Stimulated activated memory B cell treated with anti-CD40 and anti-IgM and Interleukin-4, amounts not matched to agents 10 μg/mL and 1 μg/mL and 100 μg/mL, for 72 hours (primary cell): ENCODE measurements at regions not wholly inside any gene's neighbourhood (a gene's known extent, or its start where the extent isn't known, plus 50 kb on each side); places are given as distances from the start of the nearest gene placed in this dataset.

ENCODE experiments used
- ATAC-seq: fragments of 150-1000 bp; cut with Tn5 transposase; 2 replicates; pipeline ENCODE4 v1.10.0; 2021
- H3K27ac Mint-ChIP-seq: one replicate; pipeline ENCODE4 v1.8.0; 2022; ENCODE audit warnings: mild to moderate bottlenecking, mixed read lengths
- H3K27me3 Mint-ChIP-seq: one replicate; pipeline ENCODE4 v1.8.0; 2022; ENCODE audit warnings: mixed read lengths
- H3K36me3 Mint-ChIP-seq: one replicate; pipeline ENCODE4 v1.8.0; 2022; ENCODE audit warnings: mixed read lengths
- H3K4me1 Mint-ChIP-seq: one replicate; pipeline ENCODE4 v1.8.0; 2022; ENCODE audit warnings: mixed read lengths
- H3K4me3 Mint-ChIP-seq: one replicate; pipeline ENCODE4 v1.8.0; 2022; ENCODE audit warnings: mild to moderate bottlenecking, moderate library complexity, mixed read lengths
- H3K9me3 Mint-ChIP-seq: one replicate; pipeline ENCODE4 v1.8.0; 2022; ENCODE audit warnings: mixed read lengths

DNA sequence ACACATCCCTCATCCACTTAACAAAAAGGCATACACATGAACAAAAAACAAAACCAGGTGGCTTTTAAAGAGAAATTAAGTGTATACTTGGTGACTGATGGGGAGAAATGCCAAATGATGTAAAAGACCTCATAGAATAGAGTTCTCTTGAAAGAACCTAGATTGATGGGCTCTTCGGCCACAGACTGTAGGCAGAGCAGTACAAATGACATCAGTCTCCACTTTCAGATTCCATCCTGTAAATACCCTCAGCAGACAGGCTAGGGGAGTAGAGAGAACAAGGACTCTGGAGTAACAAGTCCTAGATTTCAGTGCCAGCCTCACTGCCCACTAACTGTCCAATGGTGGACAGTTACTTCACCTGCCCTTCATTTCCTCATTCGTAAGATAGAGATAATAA lies 203.8 kb downstream of the MZT1 start:
- no peaks in the 10 kb centered on the region for H3K36me3 Mint-ChIP-seq
- H3K9me3 Mint-ChIP-seq = no peaks in the 10 kb centered on the region
- no peak overlapping the region for H3K27ac Mint-ChIP-seq
- no peaks in the 10 kb centered on the region for H3K27me3 Mint-ChIP-seq
- no peak for ATAC-seq
- no peak overlapping the region for H3K4me3 Mint-ChIP-seq
- no peaks in the 10 kb centered on the region for H3K4me1 Mint-ChIP-seq

- H3K27ac Mint-ChIP-seq = no peak overlapping the region
- no peak for ATAC-seq
- no peaks in the 10 kb centered on the region for H3K9me3 Mint-ChIP-seq
- H3K4me1 Mint-ChIP-seq = no peaks in the 10 kb centered on the region
- no peak overlapping the region for H3K4me3 Mint-ChIP-seq
- no peaks in the 10 kb centered on the region for H3K36me3 Mint-ChIP-seq
- H3K27me3 Mint-ChIP-seq = no peaks in the 10 kb centered on the region
These were observed 204.4 kb downstream of the MZT1 start for GRCh38 chr13:72523049-72523448.

GRCh38 chr13:72521940-72522661 lies 205.3 kb downstream of the MZT1 start:
- Mint-ChIP-seq H3K27me3 (no peaks in the 10 kb centered on the region), H3K36me3 (no peaks in the 10 kb centered on the region), H3K9me3 (no peaks in the 10 kb centered on the region), H3K27ac (no peak overlapping the region), H3K4me1 (no peaks in the 10 kb centered on the region), H3K4me3 (no peak overlapping the region)
- no peak for ATAC-seq

GRCh38 chr13:72514146-72514545 lies 213.3 kb downstream of the MZT1 start:
- no peaks in the 10 kb centered on the region for H3K9me3 Mint-ChIP-seq
- no peak overlapping the region for H3K4me3 Mint-ChIP-seq
- no peaks in the 10 kb centered on the region for H3K4me1 Mint-ChIP-seq
- H3K27ac Mint-ChIP-seq = no peak overlapping the region
- H3K27me3 Mint-ChIP-seq = no peaks in the 10 kb centered on the region
- no peaks in the 10 kb centered on the region for H3K36me3 Mint-ChIP-seq
- ATAC-seq = no peak

GRCh38 chr13:72508392-72508791 lies 219.0 kb downstream of the MZT1 start:
- no peaks in the 10 kb centered on the region for H3K4me1 Mint-ChIP-seq
- ATAC-seq = no peak
- H3K36me3 Mint-ChIP-seq = no peaks in the 10 kb centered on the region
- no peak overlapping the region for H3K4me3 Mint-ChIP-seq
- H3K9me3 Mint-ChIP-seq = no peaks in the 10 kb centered on the region
- H3K27ac Mint-ChIP-seq = no peak overlapping the region
- H3K27me3 Mint-ChIP-seq = no peaks in the 10 kb centered on the region

DNA sequence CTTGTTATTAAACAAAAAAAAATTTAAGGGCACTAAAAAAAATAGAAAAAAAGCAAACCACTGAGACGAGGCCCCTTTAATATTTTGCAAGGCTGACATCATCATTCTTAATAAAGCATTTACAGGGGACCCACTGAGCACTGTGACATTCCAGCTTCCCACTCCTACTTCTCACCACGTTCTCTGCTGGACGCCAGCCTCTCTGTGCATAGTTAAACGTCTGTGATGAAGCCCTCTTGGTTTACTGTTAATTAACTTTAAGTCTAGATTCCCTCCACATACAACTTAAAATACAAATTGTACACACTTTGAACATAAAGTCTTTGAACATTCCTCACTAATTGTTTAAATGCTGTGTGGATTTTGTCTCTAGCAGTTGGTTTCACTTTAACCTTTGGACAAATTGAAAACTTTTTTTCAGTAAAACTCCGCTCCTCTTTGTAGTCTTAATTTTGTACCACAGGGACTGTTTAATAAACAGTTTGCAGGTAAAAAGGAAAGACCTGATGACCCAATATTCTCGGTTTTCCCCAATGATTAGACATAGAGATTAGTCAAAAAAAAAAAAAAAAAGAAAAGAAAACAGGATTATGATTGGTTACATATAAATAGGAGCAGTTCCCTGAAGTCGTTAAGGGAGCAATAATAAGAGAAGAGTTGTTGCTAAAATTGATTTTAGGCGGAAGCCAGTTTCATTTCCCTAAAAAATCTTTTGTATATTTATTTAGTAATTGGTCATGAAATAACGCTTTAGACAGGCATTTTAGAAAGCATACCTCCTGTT lies 219.8 kb downstream of the MZT1 start:
- no peak overlapping the region for H3K27ac Mint-ChIP-seq
- no peaks in the 10 kb centered on the region for H3K9me3 Mint-ChIP-seq
- H3K4me1 Mint-ChIP-seq = no peaks in the 10 kb centered on the region
- ATAC-seq = no peak
- H3K4me3 Mint-ChIP-seq = no peak overlapping the region
- no peaks in the 10 kb centered on the region for H3K27me3 Mint-ChIP-seq
- H3K36me3 Mint-ChIP-seq = no peaks in the 10 kb centered on the region

GRCh38 chr13:72506706-72507105 lies 220.7 kb downstream of the MZT1 start:
- H3K27me3 Mint-ChIP-seq = no peaks in the 10 kb centered on the region
- no peaks in the 10 kb centered on the region for H3K36me3 Mint-ChIP-seq
- H3K27ac Mint-ChIP-seq = no peak overlapping the region
- H3K4me1 Mint-ChIP-seq = no peaks in the 10 kb centered on the region
- H3K9me3 Mint-ChIP-seq = no peaks in the 10 kb centered on the region
- no peak overlapping the region for H3K4me3 Mint-ChIP-seq
- no peak for ATAC-seq

- no peaks in the 10 kb centered on the region for H3K36me3 Mint-ChIP-seq
- H3K4me1 Mint-ChIP-seq = no peaks in the 10 kb centered on the region
- H3K4me3 Mint-ChIP-seq = no peak overlapping the region
- no peak overlapping the region for H3K27ac Mint-ChIP-seq
- ATAC-seq = no peak
- H3K9me3 Mint-ChIP-seq = no peaks in the 10 kb centered on the region
- no peaks in the 10 kb centered on the region for H3K27me3 Mint-ChIP-seq
These were observed 222.1 kb downstream of the MZT1 start for GRCh38 chr13:72505376-72505775.

DNA sequence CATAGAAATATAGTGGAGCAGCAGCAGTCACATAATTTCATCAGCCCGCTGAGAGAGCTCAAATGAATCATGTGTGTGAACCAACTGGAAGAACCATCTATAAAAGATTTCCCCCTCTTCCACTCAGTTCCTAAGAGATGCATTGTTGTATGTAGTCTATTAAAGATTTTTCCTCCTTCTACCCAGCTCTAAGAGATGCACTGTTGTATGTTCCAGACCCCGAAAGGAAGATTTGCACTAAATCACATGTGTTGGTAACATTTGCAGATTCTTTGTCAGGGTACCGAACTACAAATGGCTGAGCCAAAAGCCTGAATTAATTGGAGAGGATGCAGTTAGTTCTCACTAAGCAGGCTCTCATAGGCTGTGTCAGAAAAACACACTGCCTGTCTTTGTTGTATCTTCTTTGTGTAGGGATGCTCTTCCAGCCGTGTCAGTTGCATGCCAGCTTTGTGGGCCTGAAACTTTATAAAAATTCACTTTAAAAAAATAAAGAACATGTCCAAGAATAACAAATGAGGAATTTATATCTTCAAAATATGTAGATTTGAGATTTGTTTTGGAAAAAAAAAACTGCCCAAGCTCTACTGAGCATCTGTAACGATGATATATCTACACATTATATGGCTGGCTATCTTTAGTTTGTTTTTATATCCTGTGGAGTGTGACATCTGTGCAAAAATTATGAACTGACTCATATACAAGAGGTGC lies 223.1 kb downstream of the MZT1 start:
- ATAC-seq = no peak
- Mint-ChIP-seq H3K9me3 (no peaks in the 10 kb centered on the region), H3K27ac (no peak overlapping the region), H3K36me3 (no peaks in the 10 kb centered on the region), H3K4me1 (no peaks in the 10 kb centered on the region), H3K4me3 (no peak overlapping the region), H3K27me3 (no peaks in the 10 kb centered on the region)

DNA sequence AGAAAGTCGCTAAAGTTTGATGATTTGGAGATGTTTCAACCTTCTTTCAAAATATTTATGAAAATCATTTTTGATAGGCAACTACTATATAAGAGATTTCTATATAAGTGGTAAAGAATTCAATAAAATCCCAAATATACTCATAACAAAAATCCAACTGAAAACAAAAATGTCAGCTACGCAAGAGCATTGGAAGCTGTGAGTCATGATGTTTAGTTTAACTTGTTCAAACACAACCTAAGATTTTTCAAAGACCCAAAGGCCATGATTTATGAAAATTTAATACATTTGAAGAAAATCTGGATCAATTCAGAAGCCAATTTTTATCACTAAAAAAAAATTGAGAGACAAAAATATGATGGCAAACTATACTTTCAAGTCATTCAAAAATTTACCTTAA lies 226.6 kb downstream of the MZT1 start:
- Mint-ChIP-seq H3K9me3 (no peaks in the 10 kb centered on the region), H3K27me3 (no peaks in the 10 kb centered on the region), H3K4me3 (no peak overlapping the region), H3K4me1 (no peaks in the 10 kb centered on the region), H3K36me3 (no peaks in the 10 kb centered on the region), H3K27ac (no peak overlapping the region)
- no peak for ATAC-seq

GRCh38 chr13:72495681-72496080 lies 231.7 kb downstream of the MZT1 start:
- ATAC-seq = no peak
- Mint-ChIP-seq H3K4me1 (no peaks in the 10 kb centered on the region), H3K27me3 (no peaks in the 10 kb centered on the region), H3K9me3 (no peaks in the 10 kb centered on the region), H3K27ac (no peak overlapping the region), H3K36me3 (no peaks in the 10 kb centered on the region), H3K4me3 (no peak overlapping the region)

DNA sequence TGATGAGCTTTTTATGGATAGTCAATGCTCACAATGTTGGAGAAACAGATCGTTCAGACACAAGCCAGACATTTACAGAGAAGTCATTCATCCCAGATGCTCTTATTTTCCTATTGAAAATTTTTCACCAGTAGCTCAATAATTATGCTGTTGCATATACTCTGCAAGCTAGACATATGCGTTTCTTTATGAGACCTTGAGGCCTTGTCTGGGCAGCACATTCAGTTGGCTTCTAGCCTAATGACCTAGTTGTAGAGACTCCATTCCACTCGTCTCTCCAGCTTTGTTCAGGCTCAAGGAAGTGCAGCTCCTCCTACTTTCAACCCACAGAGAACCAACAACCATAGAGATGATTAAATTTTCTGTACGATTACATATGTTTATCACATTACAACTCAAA lies 237.7 kb downstream of the MZT1 start:
- no peak for ATAC-seq
- no peaks in the 10 kb centered on the region for H3K4me1 Mint-ChIP-seq
- H3K4me3 Mint-ChIP-seq = no peak overlapping the region
- H3K36me3 Mint-ChIP-seq = no peaks in the 10 kb centered on the region
- H3K9me3 Mint-ChIP-seq = peaks cover 3% of the 10 kb centered on the region
- H3K27me3 Mint-ChIP-seq = no peaks in the 10 kb centered on the region
- H3K27ac Mint-ChIP-seq = no peak overlapping the region

DNA sequence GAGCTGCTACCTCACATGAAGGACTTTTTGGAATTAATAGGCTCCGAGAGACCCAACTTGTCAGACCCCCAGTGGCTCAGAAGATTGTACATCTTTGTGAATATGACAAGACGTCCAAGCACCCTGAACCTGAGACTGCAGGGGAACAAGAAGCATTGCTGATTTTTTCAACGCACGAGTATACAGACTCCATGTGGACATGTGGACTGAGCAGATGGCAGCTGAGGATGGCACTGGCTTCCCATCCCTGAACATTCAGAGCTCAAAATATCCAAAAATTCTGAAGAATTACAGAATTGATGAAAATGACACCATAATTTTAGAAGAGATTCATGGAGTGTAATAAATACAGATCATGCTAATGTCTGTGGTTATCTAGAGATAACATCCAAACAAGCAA lies 254.1 kb downstream of the MZT1 start:
- no peak overlapping the region for H3K4me3 Mint-ChIP-seq
- H3K27me3 Mint-ChIP-seq = no peaks in the 10 kb centered on the region
- no peaks in the 10 kb centered on the region for H3K4me1 Mint-ChIP-seq
- peaks cover 4% of the 10 kb centered on the region for H3K9me3 Mint-ChIP-seq
- H3K27ac Mint-ChIP-seq = no peak overlapping the region
- no peaks in the 10 kb centered on the region for H3K36me3 Mint-ChIP-seq
- ATAC-seq = no peak

GRCh38 chr13:72469906-72470305 lies 257.5 kb downstream of the MZT1 start:
- no peak overlapping the region for H3K4me3 Mint-ChIP-seq
- H3K27me3 Mint-ChIP-seq = no peaks in the 10 kb centered on the region
- no peaks in the 10 kb centered on the region for H3K4me1 Mint-ChIP-seq
- no peak for ATAC-seq
- H3K9me3 Mint-ChIP-seq = no peaks in the 10 kb centered on the region
- no peaks in the 10 kb centered on the region for H3K36me3 Mint-ChIP-seq
- H3K27ac Mint-ChIP-seq = no peak overlapping the region

- Mint-ChIP-seq H3K36me3 (no peaks in the 10 kb centered on the region), H3K27ac (no peak overlapping the region), H3K27me3 (no peaks in the 10 kb centered on the region), H3K9me3 (peaks cover 2% of the 10 kb centered on the region), H3K4me1 (no peaks in the 10 kb centered on the region), H3K4me3 (no peak overlapping the region)
- no peak for ATAC-seq
These were observed 263.9 kb downstream of the MZT1 start for GRCh38 chr13:72463561-72463960.

DNA sequence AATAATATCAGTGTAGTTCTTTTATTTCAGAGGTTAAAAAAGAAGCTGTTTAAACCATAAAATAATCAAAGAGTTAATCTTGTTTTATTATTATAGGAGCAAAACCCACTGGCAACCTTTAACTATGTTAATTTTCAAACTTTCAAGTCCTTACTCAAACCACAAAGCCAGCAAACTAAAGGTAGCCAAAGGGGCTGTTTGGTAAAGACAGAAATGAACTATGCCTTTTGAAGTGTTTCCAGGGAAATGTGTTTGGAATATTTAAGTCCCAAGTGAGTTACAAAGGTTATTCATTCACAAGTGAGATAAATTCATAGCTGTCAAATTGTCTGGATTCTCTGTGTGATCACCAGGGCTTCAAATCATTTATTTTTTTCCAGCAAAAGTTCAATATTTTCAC lies 264.7 kb downstream of the MZT1 start:
- peaks cover 2% of the 10 kb centered on the region for H3K9me3 Mint-ChIP-seq
- H3K4me3 Mint-ChIP-seq = no peak overlapping the region
- H3K36me3 Mint-ChIP-seq = no peaks in the 10 kb centered on the region
- no peaks in the 10 kb centered on the region for H3K27me3 Mint-ChIP-seq
- ATAC-seq = no peak
- no peaks in the 10 kb centered on the region for H3K4me1 Mint-ChIP-seq
- no peak overlapping the region for H3K27ac Mint-ChIP-seq
